Activated T-helper 2 cell treated with anti-CD3 and anti-CD28 coated beads, Interferon-gamma antibody, Interleukin-2, Interleukin-4, amounts not matched to agents 10 μg/mL and 5 μg/mL and 100 μg/mL, durations not matched to agents 14 hours and 24 hours and 36 hours (primary cell): ENCODE measurements at regions not wholly inside any gene's neighbourhood (a gene's known extent, or its start where the extent isn't known, plus 50 kb on each side); places are given as distances from the start of the nearest gene placed in this dataset.

Source experiments
- DNase-seq: peaks from one replicate; pipeline ENCODE4 v3.0.0; 2021; ENCODE audit warnings: low spot score
- H3K27ac Mint-ChIP-seq: one replicate; pipeline ENCODE4 v1.8.0; 2021; ENCODE audit warnings: mixed read lengths
- H3K27me3 Mint-ChIP-seq: one replicate; pipeline ENCODE4 v1.8.0; 2021; ENCODE audit warnings: low read depth, mixed read lengths
- H3K36me3 Mint-ChIP-seq: one replicate; pipeline ENCODE4 v1.8.0; 2021; ENCODE audit warnings: low read depth, mixed read lengths
- H3K4me1 Mint-ChIP-seq: one replicate; pipeline ENCODE4 v1.8.0; 2021; ENCODE audit warnings: low read depth, mixed read lengths
- H3K4me3 Mint-ChIP-seq: one replicate; pipeline ENCODE4 v1.8.0; 2021; ENCODE audit warnings: low read depth, mild to moderate bottlenecking, moderate library complexity, mixed read lengths
- H3K9me3 Mint-ChIP-seq: one replicate; pipeline ENCODE4 v1.8.0; 2021; ENCODE audit warnings: mixed read lengths
- intact Hi-C: fragments of 100-400 bp; cut with micrococcal nuclease; formaldehyde crosslinking; loops from one replicate; pipeline ENCODE4 v1.15.1; 2023

DNA sequence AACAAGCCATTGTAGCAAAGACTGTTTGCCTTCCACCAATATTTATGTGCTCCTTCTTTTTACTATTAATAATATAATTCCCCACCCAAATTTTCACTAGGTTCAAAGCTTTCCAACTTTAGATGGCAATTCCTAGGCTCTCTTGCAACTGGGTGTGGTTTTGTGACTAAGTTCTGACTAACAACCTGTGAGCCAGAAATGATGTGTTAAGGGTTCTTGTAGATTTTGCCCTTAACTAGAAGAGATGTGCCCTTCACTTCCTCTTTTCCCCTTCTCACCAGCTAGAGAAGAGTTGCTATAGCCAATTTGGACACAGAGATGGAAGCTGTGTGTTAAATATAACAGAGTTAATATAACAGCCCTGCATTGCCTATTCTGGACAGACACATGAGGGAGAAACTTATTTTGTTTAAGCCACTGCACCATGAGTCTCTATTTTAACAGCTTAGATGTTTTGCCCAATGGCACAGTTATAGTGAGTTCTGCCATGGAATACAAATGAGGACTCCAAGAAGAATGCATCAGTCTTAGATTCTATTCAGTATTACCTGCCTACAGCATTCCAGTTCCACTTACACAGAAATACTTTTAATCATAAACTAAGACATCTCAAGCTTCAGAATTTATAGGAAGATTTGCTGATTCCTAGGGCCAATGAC, 216.2 kb downstream of the DUSP6 start:
- DNase-seq = no peak
- H3K27ac Mint-ChIP-seq = peak overlapping the region; percentile 36
- no peaks in the 10 kb centered on the region for H3K27me3 Mint-ChIP-seq
- H3K9me3 Mint-ChIP-seq = no peaks in the 10 kb centered on the region
- H3K4me1 Mint-ChIP-seq = peaks cover 34% of the 10 kb centered on the region
- intact Hi-C loops = no loop called here
- H3K36me3 Mint-ChIP-seq = no peaks in the 10 kb centered on the region
- H3K4me3 Mint-ChIP-seq = no peak overlapping the region

DNA sequence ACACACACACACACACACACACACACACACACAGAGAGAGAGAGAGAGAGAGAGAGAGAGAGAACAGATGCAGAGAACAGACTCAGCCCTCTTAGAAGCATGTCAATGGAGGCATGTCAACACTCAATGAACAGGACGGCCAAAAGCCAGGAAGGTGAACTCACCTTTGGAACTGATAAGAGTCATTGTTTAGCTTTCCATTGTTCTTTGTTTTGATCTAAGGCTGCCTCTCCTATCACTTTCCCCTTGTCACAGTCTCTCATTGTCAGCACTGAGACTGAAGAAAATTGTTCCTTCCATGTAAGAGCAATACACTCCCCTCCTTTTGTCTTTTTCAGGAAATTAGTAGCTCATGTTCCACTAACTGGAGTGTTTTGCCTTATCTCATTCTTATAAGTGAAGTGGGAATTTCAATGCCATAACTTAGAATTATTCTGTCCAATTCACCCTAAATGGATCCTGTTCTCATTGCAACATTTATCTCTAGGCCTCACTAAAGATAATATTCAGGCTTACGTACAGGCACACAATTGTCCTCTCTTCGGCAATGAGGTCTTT, 218.0 kb downstream of the DUSP6 start:
- Mint-ChIP-seq H3K4me1 (peaks cover 34% of the 10 kb centered on the region), H3K9me3 (peaks cover 3% of the 10 kb centered on the region), H3K36me3 (no peaks in the 10 kb centered on the region), H3K27ac (no peak overlapping the region), H3K27me3 (no peaks in the 10 kb centered on the region), H3K4me3 (no peak overlapping the region)
- no peak for DNase-seq
- intact Hi-C loops = no loop called here

DNA sequence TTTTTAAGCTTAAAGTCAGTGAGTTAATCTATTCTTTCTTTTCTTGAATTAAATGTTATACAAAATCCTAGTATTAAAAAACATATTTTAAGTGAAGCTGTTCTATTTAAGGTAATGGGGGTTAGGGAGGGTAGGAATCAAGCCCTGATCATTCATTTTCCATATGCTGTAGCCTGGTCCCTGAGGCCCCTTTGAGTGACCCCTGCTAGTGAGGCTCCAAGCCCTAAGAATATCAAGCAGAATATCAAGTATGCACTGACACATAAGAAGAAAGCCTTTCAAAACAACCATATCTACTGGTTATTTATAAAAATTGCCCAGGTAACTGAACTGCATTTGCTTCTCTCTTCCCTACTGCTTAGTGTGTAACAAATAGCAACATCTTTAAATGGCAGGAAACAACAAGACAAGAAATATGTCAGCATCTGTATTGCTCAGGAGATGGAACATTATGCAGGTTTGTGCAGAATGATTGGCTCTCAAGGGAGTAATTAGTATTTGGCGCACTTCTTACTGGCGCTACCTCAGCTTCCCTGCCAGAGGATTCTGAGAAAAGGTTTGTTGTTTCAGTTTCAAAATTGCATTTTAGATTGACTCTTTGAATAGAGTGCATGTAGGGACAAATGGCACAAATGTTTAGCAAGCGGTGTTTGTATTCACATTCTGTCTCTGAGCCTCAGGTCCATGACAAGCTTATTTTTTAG, 223.0 kb downstream of the DUSP6 start:
- no peak for DNase-seq
- Mint-ChIP-seq H3K4me3 (no peak overlapping the region), H3K27ac (no peak overlapping the region), H3K9me3 (peaks cover 11% of the 10 kb centered on the region), H3K4me1 (peaks cover 6% of the 10 kb centered on the region), H3K27me3 (no peaks in the 10 kb centered on the region), H3K36me3 (no peaks in the 10 kb centered on the region)
- intact Hi-C loops = no loop called here

DNA sequence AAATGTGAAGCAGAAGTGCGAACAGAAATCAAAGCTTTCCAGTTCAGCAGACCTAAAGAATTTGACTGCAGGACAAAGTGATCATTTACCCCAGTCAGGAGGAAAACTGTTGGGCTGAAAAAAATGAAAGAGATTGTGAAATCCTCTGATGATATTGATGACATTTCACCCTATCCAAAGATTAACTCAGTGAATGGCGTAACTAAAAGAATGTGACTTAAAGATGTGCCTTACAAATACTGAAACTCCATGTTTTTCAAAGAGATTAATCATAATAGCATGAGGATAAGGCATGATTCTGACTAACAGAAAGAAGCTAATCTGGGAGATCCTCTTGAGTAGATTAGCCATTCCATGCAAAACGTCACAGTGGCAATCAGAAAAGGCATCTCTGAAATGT, 225.6 kb downstream of the DUSP6 start:
- Mint-ChIP-seq H3K27me3 (no peaks in the 10 kb centered on the region), H3K9me3 (peaks cover 15% of the 10 kb centered on the region), H3K4me1 (peaks cover 6% of the 10 kb centered on the region), H3K36me3 (peaks cover 4% of the 10 kb centered on the region), H3K4me3 (no peak overlapping the region), H3K27ac (no peak overlapping the region)
- intact Hi-C loops = no loop called here
- DNase-seq = no peak

DNA sequence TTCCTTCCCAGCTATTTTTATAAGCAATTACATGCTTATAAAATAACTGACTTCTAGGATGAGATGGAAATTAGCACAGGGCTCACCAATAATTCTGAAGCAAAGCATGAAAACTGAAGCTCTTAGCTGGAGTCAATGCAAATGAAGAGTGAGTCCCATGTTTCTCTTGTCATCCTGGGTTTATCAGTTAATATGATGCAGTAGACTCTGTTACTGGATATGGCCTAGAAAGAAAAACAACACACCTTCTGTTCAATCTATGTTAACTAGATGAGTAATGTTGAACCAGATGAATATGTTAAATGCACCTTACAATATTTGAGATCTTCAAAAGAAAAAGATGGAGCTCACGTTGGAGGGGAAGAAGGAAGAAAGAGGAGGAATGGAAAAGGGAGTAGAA, 229.4 kb downstream of the DUSP6 start:
- no peaks in the 10 kb centered on the region for H3K27me3 Mint-ChIP-seq
- H3K36me3 Mint-ChIP-seq = peaks cover 4% of the 10 kb centered on the region
- no peak overlapping the region for H3K27ac Mint-ChIP-seq
- H3K4me3 Mint-ChIP-seq = no peak overlapping the region
- intact Hi-C loops = no loop called here
- no peak for DNase-seq
- peaks cover 8% of the 10 kb centered on the region for H3K4me1 Mint-ChIP-seq
- H3K9me3 Mint-ChIP-seq = peaks cover 11% of the 10 kb centered on the region

DNA sequence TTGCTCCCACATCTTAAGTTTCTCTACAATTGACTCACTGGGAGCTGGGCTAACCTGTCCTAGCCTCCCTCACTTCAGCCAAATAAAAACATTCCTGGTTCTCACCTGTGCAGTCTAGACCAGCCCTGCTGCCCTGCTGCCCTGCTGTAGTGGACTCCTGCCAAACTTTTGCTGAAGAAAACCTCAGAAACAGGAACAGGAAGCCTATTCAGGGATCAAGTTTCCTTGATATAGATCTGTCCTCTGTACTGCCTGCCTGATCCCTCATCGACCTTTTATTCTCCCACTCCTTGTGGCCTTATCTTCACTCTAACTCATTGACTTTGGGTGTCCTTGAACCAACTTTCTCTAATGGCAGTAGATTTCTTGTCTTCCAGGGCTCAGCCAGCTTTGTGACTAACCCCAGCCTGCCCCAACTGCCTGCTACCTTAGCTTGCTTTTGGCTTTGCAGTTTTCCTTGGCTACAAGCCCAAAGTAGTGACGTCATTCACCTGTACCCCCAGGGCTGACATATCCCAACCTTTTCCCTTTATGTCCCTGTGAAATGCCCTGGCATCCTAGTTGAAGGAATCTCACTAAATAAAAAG, 234.8 kb downstream of the DUSP6 start:
- Mint-ChIP-seq H3K4me1 (peaks cover 12% of the 10 kb centered on the region), H3K9me3 (peaks cover 3% of the 10 kb centered on the region), H3K4me3 (no peak overlapping the region), H3K36me3 (no peaks in the 10 kb centered on the region), H3K27me3 (no peaks in the 10 kb centered on the region), H3K27ac (no peak overlapping the region)
- intact Hi-C loops = no loop called here
- DNase-seq = no peak

DNA sequence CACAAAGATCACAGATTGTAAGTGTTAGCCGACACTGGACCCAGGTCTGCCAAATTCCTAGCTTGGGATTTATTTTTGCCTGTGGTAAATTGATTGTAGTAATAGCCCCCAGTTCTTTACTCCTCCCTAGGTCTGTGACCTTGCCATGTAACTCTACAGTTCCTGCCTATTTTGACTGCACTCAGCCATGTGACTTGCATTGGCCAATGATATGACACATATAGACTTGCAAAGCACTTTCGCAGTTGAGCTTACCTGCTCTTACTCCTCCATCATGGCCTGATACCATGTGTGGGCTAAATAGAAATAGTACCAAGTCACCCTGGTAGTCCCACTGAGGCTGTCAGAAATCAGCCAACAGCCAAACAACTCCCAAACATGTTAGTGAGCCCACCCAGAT, 240.3 kb downstream of the DUSP6 start:
- H3K27ac Mint-ChIP-seq = no peak overlapping the region
- DNase-seq = no peak
- no peak overlapping the region for H3K4me3 Mint-ChIP-seq
- no peaks in the 10 kb centered on the region for H3K27me3 Mint-ChIP-seq
- H3K36me3 Mint-ChIP-seq = no peaks in the 10 kb centered on the region
- intact Hi-C loops = no loop called here
- H3K4me1 Mint-ChIP-seq = peaks cover 2% of the 10 kb centered on the region
- H3K9me3 Mint-ChIP-seq = peaks cover 7% of the 10 kb centered on the region

DNA sequence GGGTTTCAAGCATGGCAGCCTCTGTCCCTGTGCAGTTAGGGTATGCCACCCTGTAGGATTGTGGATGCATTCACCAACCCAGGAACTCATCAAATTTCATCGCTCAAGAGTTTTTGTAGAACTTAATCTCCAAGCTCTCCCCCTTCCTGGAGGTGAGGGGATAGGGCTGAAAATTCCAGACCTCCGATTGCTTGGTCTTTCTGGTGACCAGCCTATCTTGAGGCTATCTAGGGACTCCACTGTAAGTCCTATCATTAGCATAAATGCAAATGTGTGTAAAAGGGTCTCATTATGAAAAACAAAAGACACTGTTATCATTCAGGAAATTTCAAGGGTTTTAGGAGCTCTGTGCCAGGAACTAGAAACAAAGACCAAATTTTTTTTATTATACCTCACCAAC, 244.0 kb downstream of the DUSP6 start:
- Mint-ChIP-seq H3K4me1 (peaks cover 2% of the 10 kb centered on the region), H3K27ac (no peak overlapping the region), H3K36me3 (no peaks in the 10 kb centered on the region), H3K9me3 (peaks cover 4% of the 10 kb centered on the region), H3K27me3 (no peaks in the 10 kb centered on the region), H3K4me3 (no peak overlapping the region)
- intact Hi-C loops = no loop called here
- no peak for DNase-seq

DNA sequence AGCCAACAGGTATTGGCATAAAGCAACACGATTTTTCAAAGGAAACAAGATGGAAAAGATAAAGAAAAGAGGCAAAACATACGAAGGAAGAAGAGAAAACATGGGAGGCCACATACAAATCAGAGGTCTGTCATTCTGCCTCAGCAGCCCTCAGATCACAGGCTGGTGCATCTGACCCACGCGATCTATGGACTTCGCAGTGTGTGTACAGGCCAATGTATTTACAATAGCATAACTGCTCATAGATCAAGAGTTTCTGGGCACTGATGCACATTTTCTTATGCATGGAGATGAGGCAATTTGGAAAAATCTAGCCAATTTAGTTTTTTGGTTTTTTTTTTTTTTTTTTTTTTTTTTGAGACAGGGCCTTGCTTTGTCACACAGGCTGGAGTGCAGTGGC, 245.4 kb downstream of the DUSP6 start:
- intact Hi-C loops = no loop called here
- Mint-ChIP-seq H3K27me3 (no peaks in the 10 kb centered on the region), H3K4me3 (no peak overlapping the region), H3K27ac (no peak overlapping the region), H3K4me1 (peaks cover under 1% of the 10 kb centered on the region), H3K36me3 (no peaks in the 10 kb centered on the region), H3K9me3 (peaks cover 2% of the 10 kb centered on the region)
- DNase-seq = no peak

DNA sequence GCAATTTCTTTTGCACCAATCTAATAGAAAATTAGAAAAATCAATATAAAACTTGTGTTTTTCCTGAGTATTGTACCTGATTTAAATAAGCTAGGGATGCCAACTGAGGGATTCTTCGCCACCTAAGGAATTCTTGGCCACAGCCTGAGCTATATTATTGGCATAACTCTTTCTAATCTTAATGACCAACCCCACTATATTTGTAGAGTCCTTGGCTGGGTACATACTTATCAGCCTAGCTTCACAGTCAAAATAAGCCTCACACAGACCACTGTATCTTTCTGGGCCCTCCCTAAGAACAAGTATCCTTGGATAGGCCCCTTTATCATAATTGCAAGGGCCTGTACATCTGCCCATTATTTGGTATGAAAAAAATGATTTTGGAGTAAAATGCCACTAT, 247.1 kb downstream of the DUSP6 start:
- peaks cover 4% of the 10 kb centered on the region for H3K4me1 Mint-ChIP-seq
- no peaks in the 10 kb centered on the region for H3K9me3 Mint-ChIP-seq

DNA sequence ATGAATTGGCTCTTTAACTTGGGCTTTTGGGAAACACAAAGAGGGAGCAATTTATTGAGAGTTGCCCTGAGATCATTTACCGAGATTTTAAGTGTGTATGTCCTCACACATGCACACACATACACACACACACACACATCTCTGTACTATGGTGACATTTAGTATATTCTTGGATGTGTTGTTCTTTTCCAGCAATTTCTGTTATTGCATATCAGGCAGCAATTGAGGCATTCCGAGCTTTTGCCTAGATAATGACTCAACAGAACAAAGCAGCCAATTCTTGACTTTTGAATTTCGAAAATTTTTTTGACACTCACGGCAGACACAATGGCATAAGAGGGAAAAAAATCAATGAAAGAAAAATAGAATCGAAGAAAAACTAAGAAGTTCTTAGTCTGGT, 248.5 kb downstream of the DUSP6 start:
- intact Hi-C loops = no loop called here
- Mint-ChIP-seq H3K4me1 (peaks cover 4% of the 10 kb centered on the region), H3K27ac (no peak overlapping the region)

More for the DNA sequence above, 247.1 kb downstream of the DUSP6 start:
- Mint-ChIP-seq H3K4me3 (no peak overlapping the region), H3K36me3 (no peaks in the 10 kb centered on the region), H3K27ac (no peak overlapping the region), H3K27me3 (no peaks in the 10 kb centered on the region)
- intact Hi-C loops = no loop called here
- no peak for DNase-seq

DNA sequence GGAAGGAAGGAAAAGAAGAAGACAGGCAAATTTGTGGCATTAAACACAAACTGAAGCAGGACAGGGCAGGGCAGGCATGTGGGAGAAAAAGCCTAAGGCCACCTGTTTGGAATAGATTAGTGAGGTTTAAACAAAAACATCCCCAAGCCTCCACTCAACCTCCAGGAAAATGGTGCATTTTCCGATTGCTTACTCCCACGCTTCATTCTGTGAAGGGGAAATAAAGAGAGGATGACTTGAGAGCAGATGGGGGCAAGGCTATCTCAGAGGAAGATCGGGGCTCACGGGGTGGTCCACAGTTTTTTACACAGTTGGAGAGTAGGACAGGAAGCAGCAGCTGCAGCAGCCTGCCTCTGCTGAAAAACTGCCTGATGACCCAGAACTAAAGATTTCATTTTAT, 250.9 kb downstream of the DUSP6 start:
- H3K36me3 Mint-ChIP-seq = no peaks in the 10 kb centered on the region
- no peak overlapping the region for H3K27ac Mint-ChIP-seq
- no peaks in the 10 kb centered on the region for H3K9me3 Mint-ChIP-seq
- DNase-seq = no peak
- H3K4me1 Mint-ChIP-seq = peaks cover 4% of the 10 kb centered on the region
- no peaks in the 10 kb centered on the region for H3K27me3 Mint-ChIP-seq
- H3K4me3 Mint-ChIP-seq = no peak overlapping the region
- intact Hi-C loops = no loop called here

More for the DNA sequence above, 248.5 kb downstream of the DUSP6 start:
- Mint-ChIP-seq H3K9me3 (no peaks in the 10 kb centered on the region), H3K4me3 (no peak overlapping the region), H3K27me3 (no peaks in the 10 kb centered on the region), H3K36me3 (no peaks in the 10 kb centered on the region)
- no peak for DNase-seq

DNA sequence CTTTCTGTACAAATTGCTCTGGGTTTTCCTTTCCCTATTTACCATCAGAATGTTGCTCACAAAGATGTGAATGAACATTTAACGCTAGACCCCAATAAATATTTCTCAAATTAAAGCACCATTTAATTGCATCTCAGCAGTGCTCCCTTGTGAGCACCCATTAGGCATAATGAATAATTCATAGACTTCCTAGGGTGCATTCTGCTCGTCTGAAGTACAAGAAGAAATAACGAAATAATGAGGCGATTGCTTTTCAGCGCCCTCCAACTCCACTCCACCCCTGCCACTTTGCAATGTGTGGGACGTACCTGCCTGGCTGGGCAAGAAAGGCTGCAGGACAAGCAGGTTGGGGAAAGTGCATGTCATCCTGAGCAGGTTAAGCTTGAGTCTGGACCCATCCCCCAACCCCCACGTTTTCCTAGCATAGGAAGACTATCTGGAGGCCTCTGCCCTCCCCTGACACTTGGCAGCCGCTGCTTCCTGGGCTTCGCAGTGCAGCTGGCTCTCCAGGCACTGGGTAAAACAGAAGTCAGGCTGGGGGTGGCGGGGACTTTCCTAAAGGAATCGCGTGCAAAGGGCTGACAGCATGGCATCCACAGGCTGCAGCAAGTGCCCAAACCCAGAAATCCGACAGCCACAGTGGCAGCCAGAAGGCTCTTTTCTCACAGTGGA, 253.7 kb downstream of the DUSP6 start:
- no peak overlapping the region for H3K27ac Mint-ChIP-seq

More for the DNA sequence above, 253.7 kb downstream of the DUSP6 start:
- no peaks in the 10 kb centered on the region for H3K27me3 Mint-ChIP-seq
- H3K4me3 Mint-ChIP-seq = no peak overlapping the region
- intact Hi-C loops = no loop called here
- H3K4me1 Mint-ChIP-seq = peaks cover 4% of the 10 kb centered on the region
- no peak for DNase-seq
- H3K9me3 Mint-ChIP-seq = no peaks in the 10 kb centered on the region
- H3K36me3 Mint-ChIP-seq = no peaks in the 10 kb centered on the region
